ENCODE measurements at regions not wholly inside any gene's neighbourhood (a gene's known extent, or its start where the extent isn't known, plus 50 kb on each side); places are given as distances from the start of the nearest gene placed in this dataset.

DNA sequence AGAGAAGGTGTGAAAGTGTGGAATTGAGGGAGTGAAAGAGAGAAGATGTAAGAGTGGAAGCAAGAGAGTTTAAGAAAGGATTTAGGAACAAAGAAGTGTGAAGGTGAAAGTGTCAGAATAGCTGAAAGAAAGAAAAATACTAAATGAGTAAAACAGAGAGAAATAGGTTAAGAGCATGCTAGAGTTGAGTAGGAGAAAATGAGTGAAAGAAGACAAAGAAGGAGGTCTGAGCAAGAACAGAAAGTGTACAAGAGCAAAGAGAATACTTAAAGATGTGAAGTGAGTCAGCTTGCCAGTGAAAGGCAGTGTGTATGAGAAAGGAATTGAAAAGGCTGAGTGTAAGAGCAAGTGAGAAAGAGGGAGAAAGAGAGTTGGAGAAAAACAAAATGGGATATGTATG is 348.8 kb upstream of the BCHE start:
- TF ChIP-seq, protein P1, sequence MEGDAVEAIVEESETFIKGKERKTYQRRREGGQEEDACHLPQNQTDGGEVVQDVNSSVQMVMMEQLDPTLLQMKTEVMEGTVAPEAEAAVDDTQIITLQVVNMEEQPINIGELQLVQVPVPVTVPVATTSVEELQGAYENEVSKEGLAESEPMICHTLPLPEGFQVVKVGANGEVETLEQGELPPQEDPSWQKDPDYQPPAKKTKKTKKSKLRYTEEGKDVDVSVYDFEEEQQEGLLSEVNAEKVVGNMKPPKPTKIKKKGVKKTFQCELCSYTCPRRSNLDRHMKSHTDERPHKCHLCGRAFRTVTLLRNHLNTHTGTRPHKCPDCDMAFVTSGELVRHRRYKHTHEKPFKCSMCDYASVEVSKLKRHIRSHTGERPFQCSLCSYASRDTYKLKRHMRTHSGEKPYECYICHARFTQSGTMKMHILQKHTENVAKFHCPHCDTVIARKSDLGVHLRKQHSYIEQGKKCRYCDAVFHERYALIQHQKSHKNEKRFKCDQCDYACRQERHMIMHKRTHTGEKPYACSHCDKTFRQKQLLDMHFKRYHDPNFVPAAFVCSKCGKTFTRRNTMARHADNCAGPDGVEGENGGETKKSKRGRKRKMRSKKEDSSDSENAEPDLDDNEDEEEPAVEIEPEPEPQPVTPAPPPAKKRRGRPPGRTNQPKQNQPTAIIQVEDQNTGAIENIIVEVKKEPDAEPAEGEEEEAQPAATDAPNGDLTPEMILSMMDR (IDR thresholded peaks at IDR 0.05), result no peak
- no peak for DNase-seq (ENCODE audit: low spot score)

DNA sequence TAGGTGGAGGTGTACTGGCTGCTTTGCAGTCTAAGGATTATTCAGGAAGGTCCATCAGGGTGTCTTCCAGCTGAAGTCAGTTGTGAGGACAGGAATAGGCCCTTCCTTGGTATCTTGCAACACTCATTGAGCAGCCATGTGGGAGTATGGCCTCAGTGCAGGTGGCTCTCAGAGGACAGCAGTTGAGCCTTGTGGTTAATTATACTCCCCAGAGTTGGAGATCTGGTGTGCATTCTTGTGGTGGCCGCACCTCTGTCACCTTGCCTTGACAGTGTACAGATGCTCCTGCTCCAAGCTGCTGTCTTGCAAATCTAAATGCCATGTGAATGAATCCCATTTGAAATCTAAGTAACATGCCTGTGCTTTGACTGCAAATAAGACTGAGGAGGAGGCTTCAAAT is 339.9 kb upstream of the BCHE start:
- DNase-seq (ENCODE audit: low spot score), result no peak
- Histone ChIP-seq H3K27ac (no peak overlapping the region), H3K9me3 (no peaks in the 10 kb centered on the region), H3K36me3 (no peaks in the 10 kb centered on the region), H3K4me3 (no peak overlapping the region), H3K4me1 (no peaks in the 10 kb centered on the region), H3K27me3 (no peaks in the 10 kb centered on the region)
- TF ChIP-seq, protein P1 (IDR thresholded peaks at IDR 0.05), result no peak

More for the DNA sequence above, 348.8 kb upstream of the BCHE start:
- no peak overlapping the region for H3K4me3 ChIP-seq
- H3K27ac ChIP-seq, result no peak overlapping the region
- H3K36me3 ChIP-seq, result no peaks in the 10 kb centered on the region
- H3K9me3 ChIP-seq, result no peaks in the 10 kb centered on the region
- no peaks in the 10 kb centered on the region for H3K27me3 ChIP-seq
- H3K4me1 ChIP-seq, result no peaks in the 10 kb centered on the region

DNA sequence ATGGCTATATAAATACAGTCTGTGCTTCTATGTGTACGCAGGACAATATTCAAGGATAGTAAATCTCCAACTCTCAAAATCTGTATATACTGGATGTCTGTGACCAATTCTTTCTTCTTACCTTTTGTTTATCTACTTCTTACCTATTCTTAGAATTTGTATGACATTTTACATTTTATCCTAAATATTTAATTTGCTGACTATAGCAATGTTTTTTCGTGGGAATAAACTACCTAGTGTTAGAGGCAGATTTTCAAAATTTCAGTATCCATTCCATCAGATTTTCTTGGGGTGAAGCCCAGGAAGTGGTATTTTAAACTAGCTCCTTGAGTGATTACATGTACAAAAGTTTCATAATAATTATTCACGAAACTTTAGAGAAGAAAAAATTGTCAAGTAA is 334.5 kb upstream of the BCHE start:
- TF ChIP-seq, protein P1 (IDR thresholded peaks at IDR 0.05), result no peak
- H3K9me3 ChIP-seq, result no peaks in the 10 kb centered on the region
- no peaks in the 10 kb centered on the region for H3K27me3 ChIP-seq
- H3K4me3 ChIP-seq, result no peak overlapping the region
- no peak overlapping the region for H3K27ac ChIP-seq
- no peak for DNase-seq (ENCODE audit: low spot score)
- H3K4me1 ChIP-seq, result no peaks in the 10 kb centered on the region
- no peaks in the 10 kb centered on the region for H3K36me3 ChIP-seq

DNA sequence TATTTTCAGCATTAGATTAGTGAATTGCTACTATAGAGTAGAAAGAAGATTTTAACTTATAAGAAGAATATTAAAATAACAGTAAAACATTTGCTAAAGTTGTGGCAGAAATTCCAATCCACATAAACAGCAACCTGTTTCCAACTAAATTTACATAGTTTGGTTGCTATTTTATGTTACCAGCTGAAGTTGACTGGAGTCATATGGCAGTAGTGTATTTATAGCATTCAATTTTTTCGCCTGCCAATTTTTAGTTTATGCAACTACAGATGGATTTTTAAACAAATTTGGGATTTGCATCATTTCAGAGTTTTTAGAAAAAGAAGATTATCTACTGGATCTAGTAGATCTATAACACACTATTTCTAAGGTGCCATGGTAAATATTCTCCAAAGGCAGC is 332.5 kb upstream of the BCHE start:
- Histone ChIP-seq H3K27ac (no peak overlapping the region), H3K27me3 (no peaks in the 10 kb centered on the region), H3K9me3 (peaks cover 0 to under 1% of the 10 kb centered on the region in 2 donors), H3K4me1 (no peaks in the 10 kb centered on the region), H3K4me3 (no peak overlapping the region), H3K36me3 (no peaks in the 10 kb centered on the region)
- no peak for DNase-seq (ENCODE audit: low spot score)
- TF ChIP-seq, protein P1 (IDR thresholded peaks at IDR 0.05), result no peak

DNA sequence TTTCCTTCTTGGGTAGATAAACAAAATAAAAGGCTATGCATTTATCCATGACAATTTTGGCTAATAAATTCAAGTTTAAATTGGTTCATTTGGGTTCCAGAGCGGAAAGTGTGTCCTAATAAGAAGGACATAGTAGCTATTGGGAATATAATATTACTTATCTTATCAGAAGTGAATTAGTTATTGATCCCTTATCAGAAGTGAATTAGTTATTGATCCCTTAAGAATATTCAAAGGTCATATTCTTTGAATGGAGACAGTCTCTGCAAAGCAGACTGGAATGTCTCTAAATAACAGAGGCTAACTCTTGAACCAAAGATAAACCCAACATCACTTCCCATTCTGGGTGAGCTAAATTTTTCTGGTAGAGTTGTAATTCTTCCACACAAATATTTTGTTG is 290.7 kb upstream of the BCHE start:
- H3K27ac ChIP-seq, result no peak overlapping the region
- no peaks in the 10 kb centered on the region for H3K27me3 ChIP-seq
- TF ChIP-seq, protein P1 (IDR thresholded peaks at IDR 0.05), result no peak

DNA sequence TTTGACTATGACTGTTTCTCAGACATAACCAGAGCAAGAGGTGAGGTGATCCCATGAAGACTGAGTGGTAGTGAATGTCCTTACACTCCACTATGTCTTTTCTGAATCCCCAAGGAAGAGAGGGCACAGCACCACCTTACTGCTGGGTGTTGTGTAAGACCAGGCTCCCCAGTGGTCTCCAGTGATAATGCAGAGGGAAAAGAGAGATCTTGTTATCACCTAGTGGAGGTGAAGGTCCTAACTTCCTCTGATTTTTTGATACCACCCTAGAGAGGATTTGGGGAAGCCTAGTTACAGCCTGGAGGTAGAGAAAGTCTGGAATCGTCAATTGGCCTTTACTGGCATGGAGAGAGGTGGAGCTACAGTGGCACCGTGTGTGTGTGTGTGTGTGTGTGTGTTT is 288.0 kb upstream of the BCHE start:
- Histone ChIP-seq H3K27ac (no peak overlapping the region), H3K36me3 (no peaks in the 10 kb centered on the region), H3K9me3 (no peaks in the 10 kb centered on the region), H3K4me3 (no peak overlapping the region), H3K4me1 (no peaks in the 10 kb centered on the region), H3K27me3 (no peaks in the 10 kb centered on the region)
- TF ChIP-seq, protein P1 (IDR thresholded peaks at IDR 0.05), result no peak
- DNase-seq (ENCODE audit: low spot score), result no peak

More for the DNA sequence above, 290.7 kb upstream of the BCHE start:
- no peak overlapping the region for H3K4me3 ChIP-seq
- H3K9me3 ChIP-seq, result peaks cover 0 to 7% of the 10 kb centered on the region in 2 donors
- no peak for DNase-seq (ENCODE audit: low spot score)
- H3K36me3 ChIP-seq, result no peaks in the 10 kb centered on the region
- H3K4me1 ChIP-seq, result no peaks in the 10 kb centered on the region
